Hematopoietic multipotent progenitor cell (in vitro differentiated cells): ENCODE measurements at regions not wholly inside any gene's neighbourhood (a gene's known extent, or its start where the extent isn't known, plus 50 kb on each side); places are given as distances from the start of the nearest gene placed in this dataset.

Experiments used
- DNase-seq, 3 donors: peaks; one replicate each; pipeline ENCODE4 v3.0.0-alpha.2; 2011 to 2015; ENCODE audit warnings: low read depth in 2 of 3, low spot score in 2 of 3

GRCh38 chr4:174122705-174123104, 160.8 kb downstream of the FBXO8 start:
- DNase-seq = no peak

GRCh38 chr4:174120446-174121295, 162.8 kb downstream of the FBXO8 start:
- DNase-seq = peak in 2 of 3 donors; percentile 40 to 62

- no peak for DNase-seq
Observed at GRCh38 chr4:174119830-174120229, 163.6 kb downstream of the FBXO8 start.

GRCh38 chr4:174119051-174119450, 164.4 kb downstream of the FBXO8 start:
- DNase-seq = peak in 1 of 3 donors; percentile 7

GRCh38 chr4:174118171-174118570, 165.3 kb downstream of the FBXO8 start:
- DNase-seq = no peak

GRCh38 chr4:174117445-174117844, 166.0 kb downstream of the FBXO8 start:
- DNase-seq = no peak

- no peak for DNase-seq
Observed at GRCh38 chr4:174116021-174116420, 167.4 kb downstream of the FBXO8 start.

GRCh38 chr4:174111422-174111821, 172.0 kb downstream of the FBXO8 start:
- DNase-seq = no peak

GRCh38 chr4:174110180-174110579, 173.3 kb downstream of the FBXO8 start:
- DNase-seq = no peak

- DNase-seq = peak in 2 of 3 donors; percentile 37 to 63
Observed at GRCh38 chr4:174107746-174108354, 175.6 kb downstream of the FBXO8 start.

- DNase-seq = no peak
Observed at GRCh38 chr4:174105202-174105601, 178.3 kb downstream of the FBXO8 start.

GRCh38 chr4:174100910-174101309, 182.6 kb downstream of the FBXO8 start:
- DNase-seq = no peak

- DNase-seq = no peak
Observed at GRCh38 chr4:174099712-174100111, 183.8 kb downstream of the FBXO8 start.

GRCh38 chr4:174096999-174097398, 186.5 kb downstream of the FBXO8 start:
- DNase-seq = no peak

GRCh38 chr4:174096456-174096855, 187.0 kb downstream of the FBXO8 start:
- DNase-seq = no peak

GRCh38 chr4:174091130-174091529, 192.3 kb downstream of the FBXO8 start:
- no peak for DNase-seq

- no peak for DNase-seq
Observed at GRCh38 chr4:174089711-174090110, 193.8 kb downstream of the FBXO8 start.

- DNase-seq = no peak
Observed at GRCh38 chr4:174088795-174089194, 194.7 kb downstream of the FBXO8 start.

- peak in 1 of 3 donors; percentile 19 for DNase-seq
Observed at GRCh38 chr4:174086829-174087799, 196.4 kb downstream of the FBXO8 start.

- DNase-seq = no peak
Observed at GRCh38 chr4:174084981-174085380, 198.5 kb downstream of the FBXO8 start.

GRCh38 chr4:174084542-174084941, 198.9 kb downstream of the FBXO8 start:
- DNase-seq = no peak
